GM18520 (cell line): ENCODE measurements at regions not wholly inside any gene's neighbourhood (a gene's known extent, or its start where the extent isn't known, plus 50 kb on each side); places are given as distances from the start of the nearest gene placed in this dataset.

Experiments used
- ATAC-seq: cut with Tn5 transposase; IDR thresholded peaks from one replicate; pipeline ENCODE4 v1.9.1; 2021; ENCODE audit not compliant: unreplicated experiment

DNA sequence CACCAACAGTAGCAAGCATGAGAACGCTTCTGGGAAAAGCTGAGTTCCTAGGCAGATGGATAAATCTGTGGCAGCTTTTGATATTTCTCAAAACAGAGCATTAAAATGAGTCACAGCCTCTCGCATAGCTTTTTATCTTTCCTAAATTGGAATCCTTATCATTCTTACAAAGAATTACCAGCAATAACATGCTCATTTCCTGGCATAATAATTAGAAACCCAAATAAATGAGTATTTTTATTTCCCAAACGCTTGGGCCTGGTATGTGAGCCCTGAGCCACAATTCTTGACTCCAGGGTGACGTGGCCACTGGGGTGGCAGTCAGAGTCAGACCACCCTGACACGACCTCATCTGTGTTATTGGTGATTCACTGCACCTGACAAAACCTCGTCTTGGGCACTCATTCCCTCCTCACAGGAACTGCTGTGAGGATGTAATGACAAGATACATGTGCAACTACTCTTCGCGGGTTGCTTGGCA is 210.7 kb downstream of the ARL4C start:
- ATAC-seq = no peak

DNA sequence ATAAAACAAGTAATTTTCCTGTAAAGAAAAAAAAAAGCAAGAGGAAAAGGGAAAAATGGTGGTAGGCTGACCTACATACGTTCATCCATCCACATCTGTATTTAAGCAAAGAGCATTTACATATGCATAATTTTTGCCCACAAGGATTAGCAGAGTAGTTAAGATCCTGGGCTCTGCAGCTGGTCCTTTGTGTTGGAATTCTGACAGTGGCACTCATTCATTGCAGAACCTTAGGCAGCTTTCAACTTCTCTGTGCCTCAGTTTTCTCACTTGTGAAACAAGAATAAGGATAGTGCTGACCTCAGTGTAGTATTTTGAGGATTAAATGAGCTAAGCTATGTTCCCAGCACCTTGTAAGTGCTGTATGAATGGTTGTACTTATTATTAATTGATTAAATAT is 211.3 kb downstream of the ARL4C start:
- no peak for ATAC-seq

DNA sequence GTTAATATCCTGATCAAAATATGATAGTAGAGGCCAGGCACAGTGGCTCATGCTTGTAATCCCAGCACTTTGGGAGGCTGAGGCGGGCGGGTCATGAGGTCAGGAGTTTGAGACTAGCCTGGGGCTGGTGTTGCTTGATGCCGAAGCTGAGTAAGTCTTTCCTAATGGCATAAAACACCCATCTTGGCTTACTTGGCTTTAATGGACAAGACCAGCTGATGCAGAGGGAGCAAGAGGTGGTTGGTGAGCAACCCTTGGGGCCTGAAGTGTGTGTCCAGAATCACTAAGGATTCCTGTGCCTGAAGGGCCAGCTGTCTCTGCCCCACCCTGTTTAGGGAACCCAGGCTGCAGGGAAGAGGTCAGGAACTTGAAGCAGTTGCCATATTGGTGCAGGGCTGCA is 217.2 kb downstream of the ARL4C start:
- no peak for ATAC-seq

DNA sequence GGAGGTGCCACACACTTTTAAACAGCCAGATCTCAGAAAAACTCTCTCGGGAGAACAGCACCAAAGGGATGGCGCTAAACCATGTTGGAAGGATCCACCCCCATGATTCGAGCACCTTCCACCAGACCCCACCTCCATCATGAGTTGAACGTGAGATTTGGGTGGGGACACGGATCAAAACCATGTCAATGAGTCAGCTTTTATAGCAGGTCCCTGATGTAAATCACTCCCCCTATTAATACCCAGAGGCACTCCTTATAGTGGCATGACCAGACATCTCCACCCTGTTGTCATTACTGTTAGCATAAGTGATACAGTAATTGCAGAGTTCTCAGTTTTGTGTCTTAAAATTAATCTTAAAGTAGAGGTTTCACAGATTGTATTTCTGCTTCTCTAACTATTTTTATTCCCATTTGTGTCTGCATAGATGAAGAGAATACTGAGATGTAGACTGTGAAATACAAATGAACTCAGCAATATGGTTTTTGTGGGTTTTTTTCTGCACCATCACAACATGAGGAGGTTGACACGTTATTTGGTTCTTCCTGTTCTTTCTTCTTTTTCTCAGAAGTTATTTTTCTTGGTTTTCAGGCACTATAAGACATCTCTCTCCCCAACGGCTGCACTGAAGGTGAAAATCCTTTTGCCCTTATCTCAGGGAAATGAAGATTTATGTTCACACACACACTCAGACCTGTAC is 218.2 kb downstream of the ARL4C start:
- no peak for ATAC-seq

DNA sequence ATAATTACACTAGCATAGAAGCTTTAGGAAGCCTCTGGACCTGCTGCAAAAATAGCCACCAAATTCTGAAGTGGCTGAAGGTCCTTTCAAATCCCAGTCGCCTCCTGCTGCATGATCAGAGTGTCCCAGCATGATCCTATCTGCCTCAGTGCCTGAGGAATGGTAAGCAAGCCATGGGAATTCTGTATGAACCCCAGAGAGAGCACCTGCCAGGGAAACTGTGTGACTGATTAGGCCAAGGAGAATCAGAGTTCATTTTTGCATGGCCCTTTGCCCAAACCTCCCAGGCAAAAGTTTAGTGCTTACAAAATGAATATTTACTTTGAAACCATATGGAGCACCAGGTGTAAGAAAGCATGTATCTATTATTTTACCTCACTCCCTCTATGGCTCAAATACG is 221.4 kb downstream of the ARL4C start:
- no peak for ATAC-seq

DNA sequence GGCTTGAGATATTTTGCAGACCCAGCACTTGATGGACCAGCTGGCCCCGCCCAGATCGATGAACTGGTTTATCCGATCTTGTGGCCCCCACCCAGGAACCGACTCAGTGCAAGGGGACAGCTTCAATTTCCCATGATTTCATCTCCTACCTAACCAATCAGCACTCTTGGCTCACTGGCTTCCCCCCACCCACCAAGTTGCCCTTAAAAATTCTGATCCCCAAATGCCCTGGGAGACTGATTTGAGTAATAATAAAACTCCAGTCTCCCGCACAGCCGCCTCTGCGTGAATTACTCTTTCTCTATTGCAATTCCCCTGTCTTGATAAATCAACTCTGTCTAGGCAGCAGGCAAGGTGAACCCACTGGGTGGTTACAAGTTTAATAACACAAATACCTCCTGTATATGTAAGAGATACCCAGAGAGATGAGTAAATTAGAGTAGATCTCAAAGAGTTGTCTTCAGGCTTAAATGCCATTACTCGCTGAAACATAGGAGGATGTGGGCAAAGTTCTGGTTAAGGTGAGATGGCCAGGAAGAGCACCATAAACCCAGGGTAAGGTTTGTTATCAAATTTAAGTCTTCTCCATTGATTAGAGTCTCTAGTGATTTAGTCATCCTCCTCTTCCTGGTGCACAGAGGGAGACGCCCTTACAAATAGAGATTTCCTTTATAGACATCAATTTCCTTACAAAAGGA is 222.8 kb downstream of the ARL4C start:
- ATAC-seq = no peak

DNA sequence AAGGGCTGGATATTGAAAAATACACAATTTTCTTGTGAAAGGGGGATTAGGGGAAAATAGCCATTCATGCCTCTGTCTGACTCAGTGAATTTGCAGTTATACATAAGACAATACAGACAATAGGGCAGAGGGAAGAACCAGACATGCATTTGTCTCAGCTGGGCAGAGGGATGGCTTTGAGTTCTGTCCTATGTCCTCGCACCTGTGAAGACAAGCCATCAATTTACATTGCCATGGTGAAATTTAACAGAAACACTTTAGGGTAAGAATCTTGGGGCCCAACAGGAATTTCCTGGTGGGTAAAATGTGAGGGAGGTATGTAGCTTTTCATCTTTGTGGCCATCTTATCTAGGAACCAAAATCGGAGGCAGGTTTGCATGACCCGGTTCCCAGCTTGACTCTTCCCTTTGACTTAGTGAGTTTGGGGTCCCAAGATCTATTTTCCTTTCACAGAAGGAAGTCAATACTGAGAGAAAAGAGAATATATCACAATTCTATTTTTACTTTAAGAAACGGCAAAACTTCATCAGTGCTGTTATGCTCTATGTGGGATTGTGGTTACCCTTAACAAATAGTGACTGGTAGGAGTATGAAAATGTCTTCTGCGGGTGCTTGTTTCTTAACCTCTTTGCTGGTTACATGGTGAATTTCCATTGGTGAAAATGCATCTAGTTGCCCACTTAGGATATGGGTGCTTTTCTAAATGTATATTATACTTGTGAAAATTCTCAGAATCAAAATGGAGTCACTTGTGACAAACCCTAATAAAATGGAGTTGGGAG is 221.8 kb downstream of the SPP2 start:
- ATAC-seq = no peak

DNA sequence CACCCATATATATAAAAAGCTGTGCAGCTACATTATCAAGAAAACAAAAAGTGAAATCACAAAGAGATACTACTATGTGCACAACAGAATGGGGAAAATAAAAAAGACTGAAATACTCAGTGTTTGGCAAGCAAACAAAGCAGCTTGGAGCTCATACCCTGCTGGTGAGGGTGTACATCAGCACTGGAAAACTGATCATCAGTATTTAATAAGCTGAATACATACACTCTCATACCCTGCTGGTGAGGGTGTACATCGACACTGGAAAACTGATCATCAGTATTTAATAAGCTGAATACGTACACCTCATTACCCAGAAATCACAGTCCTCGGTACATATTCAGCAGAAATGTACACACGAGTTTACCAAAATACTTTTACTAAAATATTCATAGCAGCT is 220.8 kb downstream of the SPP2 start:
- ATAC-seq = no peak

DNA sequence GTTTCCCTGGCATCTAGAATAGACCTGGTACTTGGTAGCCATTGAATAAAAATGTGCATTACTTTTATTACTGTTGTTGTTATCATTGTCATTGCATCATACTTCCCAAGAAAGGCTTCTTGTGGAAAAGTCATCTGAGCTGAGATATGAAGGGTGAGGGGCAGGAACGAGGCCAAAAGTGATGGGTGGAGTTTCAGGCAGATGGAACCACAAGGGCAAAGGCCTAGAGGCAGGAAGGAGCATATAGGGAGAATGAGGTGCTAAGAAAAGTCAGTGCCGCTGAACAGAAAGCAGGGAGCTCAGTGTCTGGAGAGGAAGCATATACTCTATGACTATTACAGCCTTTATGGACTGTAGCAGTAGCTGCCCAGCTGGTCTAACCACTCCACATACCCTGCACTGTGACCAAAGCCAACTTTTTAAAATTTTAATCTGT is 219.3 kb downstream of the SPP2 start:
- no peak for ATAC-seq

DNA sequence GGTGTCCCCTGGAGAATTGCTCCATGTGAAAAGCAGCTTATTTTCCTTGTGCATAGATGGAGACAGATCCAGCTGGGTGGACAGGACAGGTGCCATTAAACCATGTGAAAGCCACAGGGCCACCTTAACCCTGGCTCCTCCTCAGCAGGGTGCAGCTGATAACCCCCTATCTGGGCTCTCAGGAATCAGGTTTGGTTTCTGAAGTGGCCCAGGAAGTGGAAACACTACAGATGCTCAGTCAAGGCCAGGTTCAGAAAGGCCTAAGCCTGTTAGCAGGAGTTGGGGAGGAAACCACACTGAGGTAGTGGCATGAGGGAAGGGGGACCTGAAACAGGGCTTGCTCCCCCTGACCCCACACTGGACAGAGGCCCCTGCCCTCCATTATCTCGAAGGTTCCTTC is 217.0 kb downstream of the SPP2 start:
- no peak for ATAC-seq

DNA sequence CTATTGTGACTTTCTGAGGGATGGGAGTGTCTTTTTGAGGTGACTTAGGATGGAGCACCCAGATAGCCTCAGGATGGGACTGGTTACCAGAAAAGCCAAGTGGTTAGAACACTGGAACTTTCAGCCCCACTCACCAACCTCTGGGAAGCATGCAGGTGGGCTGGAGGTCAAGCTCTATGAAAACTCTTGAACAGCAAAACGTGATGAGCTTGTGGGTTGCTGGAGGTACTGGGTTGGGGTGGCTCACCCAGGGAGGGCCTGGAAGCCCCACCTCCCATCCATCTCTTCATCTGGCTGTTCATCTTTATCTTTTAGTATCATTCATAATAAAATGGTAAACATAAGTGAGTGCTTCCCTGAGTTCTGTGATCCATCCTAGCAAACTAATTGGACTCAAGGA is 216.4 kb downstream of the SPP2 start:
- no peak for ATAC-seq

DNA sequence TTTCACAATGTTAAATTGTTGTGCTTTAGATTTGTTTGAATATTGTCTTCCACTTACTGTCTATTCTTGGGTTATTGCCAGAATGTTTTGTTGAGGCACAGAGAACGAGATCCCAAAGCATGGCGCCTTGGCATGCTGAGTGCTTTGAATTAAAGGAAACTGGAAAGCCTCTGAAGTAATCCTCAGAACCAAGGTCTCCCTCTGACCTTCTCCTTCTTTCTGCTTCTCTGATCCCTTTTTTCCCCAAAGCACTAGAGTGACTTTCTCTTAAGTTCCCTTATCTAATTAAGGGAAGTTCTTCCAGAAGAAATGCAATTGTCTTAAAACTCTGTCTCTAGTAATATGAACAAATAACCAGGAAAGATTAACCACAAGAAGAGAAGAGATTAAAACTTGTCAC is 214.7 kb downstream of the SPP2 start:
- ATAC-seq = no peak

DNA sequence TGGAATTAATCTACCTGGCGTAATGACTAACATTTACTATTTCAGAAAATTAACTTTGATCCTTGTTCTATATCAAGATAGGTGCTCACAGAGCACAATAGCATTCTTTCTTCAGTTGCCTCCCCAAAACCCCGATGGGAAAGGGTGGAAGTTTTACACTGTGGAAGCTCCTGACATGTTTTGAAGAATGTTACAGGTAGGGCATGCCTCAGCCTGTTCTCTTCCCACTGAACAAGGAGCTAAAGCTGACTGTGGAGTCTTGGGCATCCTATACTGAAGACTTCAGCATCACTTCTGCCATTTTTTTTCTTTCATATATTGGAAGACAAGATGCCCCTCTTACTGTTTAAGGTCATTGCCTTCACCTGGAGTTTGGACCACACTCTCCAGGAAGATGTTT is 211.2 kb downstream of the SPP2 start:
- no peak for ATAC-seq

DNA sequence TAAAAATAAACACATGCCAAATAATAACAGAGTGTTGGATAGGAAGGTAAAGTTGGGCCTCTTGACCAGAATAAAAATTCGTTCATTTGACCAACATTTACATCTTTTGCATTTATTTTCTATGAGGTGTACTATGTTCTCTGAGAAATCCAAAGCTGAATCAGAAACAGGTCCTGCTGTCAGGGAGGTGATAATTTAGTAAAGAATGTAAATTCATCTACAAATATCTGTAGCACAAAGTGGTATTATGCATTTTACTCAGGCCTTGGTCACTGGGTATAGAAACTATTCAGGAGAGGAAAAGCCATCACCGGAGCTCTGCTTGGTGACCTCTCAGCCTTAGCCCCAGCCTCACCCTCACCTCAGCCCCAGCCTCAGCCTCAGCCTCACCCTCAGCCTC is 208.9 kb downstream of the SPP2 start:
- ATAC-seq = no peak

DNA sequence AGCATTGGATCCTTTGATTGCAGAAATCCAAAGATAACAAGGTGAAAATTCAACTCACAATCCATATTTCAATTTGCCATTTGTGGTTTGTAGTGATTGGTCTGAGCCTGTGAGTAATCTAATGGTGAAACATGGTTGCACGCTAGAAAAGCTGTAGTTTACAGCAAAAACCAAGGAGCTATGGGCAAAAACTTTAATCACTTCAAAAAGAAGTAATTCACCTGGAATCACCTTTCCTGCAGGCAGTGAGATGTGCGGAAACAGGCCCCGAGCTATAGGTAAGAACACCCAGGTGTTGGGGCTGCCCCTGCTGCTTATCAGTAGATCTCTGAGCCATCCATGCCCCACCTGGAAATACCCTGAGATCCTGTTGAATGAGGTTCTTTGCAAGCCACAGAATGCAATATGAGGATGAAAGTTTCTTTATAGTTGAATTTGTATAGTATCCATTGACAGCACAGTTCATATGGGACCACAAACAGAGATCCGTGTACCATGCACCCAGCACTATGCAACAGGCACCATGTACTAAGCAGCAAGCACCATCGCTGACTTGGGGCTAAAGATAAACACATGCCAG is 208.2 kb downstream of the SPP2 start:
- ATAC-seq = no peak

DNA sequence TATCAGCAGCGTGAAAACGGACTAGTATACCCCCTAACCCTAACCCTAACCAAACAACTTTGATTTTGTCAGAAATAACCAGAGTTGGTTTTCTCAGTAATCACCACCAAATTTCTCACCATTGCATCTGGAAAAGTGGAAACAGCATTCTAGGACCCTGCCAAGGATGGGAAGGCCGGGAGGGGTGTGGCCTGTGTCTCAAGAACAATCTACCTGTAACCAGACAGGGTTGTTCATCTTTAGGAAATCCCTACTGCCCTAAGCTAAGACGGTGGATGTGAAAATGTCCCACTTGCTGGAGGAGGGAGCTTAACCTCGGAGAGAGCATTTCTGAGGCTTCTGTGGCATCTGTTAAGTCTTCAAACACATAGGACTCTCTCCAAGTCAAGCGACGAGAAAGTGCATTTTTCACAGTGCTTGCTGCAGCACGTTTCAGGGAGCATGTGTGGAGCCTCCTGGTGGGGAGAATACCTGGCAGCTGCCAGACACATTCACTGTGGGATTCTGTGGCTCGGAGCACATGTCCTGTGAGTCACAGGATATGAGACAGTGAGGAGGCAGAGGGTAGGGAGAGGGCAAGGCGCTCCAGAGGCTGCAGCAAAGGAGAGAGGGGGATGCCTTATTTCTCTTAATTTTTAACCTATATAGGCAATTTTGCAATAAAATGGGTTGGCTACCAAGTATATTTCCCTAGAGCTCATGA is 207.5 kb downstream of the SPP2 start:
- no peak for ATAC-seq

DNA sequence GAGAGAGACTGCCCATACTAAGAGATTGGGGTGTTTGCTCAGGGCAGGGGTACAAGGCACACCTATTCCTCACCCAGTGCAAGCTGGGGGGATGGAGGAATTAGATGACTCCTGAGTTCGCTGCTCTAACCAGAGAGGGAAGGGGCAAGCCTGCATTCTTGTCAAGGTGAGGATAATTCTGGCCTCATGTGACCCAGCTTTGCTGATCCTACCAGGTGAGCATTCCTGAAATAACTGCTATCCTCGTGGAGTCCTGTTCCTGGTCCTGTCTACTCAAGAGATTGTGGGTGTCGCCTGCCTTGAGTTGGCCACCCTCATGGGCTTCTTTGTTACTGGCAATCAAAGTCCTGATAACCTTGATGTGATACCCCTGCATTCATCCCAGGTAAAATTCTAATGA is 206.0 kb downstream of the SPP2 start:
- ATAC-seq = no peak

DNA sequence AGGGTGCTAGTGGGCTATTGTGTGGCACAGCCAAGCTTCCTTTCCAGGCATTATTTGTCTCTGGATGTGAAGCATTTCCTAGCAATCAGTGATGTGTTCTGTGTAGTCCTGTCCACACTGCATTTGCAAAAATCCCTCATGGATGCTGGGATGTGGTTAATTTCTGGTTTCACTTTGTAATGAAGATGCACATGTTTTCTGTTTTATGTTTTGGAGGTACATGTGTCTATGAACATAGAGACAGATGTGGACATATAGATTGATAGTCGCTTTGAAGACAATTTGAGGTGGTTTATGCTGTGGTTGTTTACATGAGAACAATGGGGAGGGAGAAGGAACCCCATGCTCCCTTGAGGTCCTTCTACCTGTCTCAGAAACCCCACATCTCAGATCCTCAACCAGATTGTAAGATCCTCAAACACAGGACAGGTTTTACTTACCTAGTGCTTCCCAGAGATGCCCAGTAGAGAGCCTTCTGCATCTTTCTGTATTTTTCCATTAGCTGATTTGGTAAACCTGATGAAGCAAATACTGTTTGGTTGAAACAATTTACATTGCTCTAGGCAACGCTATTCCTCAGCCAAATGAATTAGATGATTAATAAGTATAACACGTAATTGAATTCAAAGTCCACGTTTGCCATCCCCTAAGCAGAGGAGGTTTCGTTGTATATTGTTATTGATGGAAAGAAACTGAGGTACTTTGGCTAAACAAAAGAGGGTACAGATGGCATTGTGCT is 204.4 kb downstream of the SPP2 start:
- no peak for ATAC-seq

DNA sequence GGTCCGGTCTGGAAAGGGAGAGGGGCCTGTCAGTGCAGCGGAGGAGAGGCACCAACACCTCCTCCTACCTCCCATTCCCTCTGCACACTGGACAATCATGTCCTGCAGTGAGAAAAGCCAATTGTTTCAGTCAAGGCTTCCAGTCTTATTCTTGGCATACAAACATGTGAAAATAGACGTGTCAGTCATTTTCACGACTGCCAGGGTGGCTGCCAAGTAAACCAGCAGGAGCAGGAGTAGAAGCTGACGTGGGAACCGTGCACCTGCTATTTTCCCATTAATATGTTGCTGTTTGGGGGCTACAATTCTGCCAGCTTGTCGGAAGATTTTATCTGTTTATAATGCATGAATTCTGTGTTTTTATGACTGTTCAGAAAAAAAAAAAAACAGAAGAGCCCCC is 202.3 kb downstream of the SPP2 start:
- no peak for ATAC-seq
